GM19240 (cell line): ENCODE measurements at regions not wholly inside any gene's neighbourhood (a gene's known extent, or its start where the extent isn't known, plus 50 kb on each side); places are given as distances from the start of the nearest gene placed in this dataset.
"Not testable (repeated sequence)": the region's sequence is repeated elsewhere in the genome, so short reads cannot be mapped to it uniquely, and the experiment has no call there.

Experiments used
- DNase-seq: peaks from one replicate; pipeline ENCODE4 v3.0.0; 2011; ENCODE audit warnings: low spot score; ENCODE audit not compliant: insufficient read length

GRCh38 chr5:144055391-144055790 is 115.1 kb downstream of the YIPF5 start:
- not testable (repeated sequence) for DNase-seq

- DNase-seq, result not testable (repeated sequence)
Measured at GRCh38 chr5:144060091-144060490, 110.4 kb downstream of the YIPF5 start.

- no peak for DNase-seq
Measured at GRCh38 chr5:144060598-144060997, 109.9 kb downstream of the YIPF5 start.

- DNase-seq, result no peak
Measured at GRCh38 chr5:144065786-144066185, 104.7 kb downstream of the YIPF5 start.

DNA sequence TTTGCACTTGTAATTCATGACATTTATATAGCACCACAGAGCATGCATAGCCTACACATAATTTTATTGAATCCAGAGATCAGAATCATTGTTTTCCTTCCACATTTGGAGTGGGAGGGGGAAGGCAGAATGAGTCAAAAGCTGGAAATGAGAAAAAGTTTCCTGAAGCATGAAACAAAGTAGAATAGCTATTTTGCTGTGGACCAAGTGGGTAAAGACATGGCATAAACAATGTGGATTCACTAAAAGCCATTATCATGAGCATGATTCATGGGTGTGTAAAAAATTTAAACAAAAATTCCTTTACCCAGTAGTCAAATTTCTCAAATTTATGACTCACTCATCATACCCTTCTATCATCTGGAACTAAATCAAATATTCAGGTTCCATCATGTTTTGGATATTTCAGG is 97.9 kb downstream of the YIPF5 start:
- no peak for DNase-seq

DNA sequence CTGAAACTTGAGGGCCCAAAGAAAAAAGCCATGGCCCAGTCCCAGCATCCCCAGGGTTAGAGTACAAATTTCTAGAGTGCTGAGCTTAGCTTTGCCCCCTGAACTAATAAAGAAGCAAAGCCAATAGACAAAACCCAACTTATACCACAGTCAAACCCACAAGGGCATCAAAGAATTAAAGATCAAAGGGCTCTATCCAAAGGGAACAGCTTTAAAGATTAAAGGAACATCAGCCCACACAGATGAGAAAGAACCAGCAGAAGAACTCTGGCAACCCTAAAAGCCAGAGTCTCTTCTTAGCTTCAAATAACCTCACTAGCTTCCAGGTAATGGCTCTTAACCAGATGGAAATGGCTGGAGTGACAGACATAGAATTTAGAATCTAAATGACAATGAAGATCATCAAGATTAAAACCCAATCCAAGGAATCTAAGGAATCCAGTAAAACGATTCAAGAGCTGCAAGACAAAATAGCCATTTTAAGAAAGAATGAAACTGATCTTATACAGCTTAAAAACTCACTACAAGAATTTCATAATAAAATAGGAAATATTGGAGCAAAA is 93.9 kb downstream of the YIPF5 start:
- no peak for DNase-seq

DNA sequence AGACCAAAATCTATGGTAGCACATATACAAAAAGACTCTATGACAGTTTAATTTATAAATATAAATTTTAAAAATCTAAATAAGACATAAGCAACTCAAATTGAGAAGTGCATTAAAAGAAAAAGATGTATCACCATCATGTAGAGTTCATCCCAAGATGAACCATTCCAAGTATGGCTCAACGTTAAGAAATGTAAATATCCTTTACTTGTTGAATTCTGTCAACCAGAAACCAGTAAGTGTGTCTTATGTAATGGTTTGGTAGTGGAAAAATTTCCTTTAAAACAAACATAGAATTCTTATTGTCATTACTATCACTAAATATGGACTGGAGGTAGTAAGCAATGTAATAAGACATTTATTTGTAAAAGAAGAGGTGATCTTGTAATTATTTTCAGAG is 87.3 kb downstream of the YIPF5 start:
- no peak for DNase-seq

GRCh38 chr5:144084971-144085370 is 85.5 kb downstream of the YIPF5 start:
- DNase-seq, result no peak

DNA sequence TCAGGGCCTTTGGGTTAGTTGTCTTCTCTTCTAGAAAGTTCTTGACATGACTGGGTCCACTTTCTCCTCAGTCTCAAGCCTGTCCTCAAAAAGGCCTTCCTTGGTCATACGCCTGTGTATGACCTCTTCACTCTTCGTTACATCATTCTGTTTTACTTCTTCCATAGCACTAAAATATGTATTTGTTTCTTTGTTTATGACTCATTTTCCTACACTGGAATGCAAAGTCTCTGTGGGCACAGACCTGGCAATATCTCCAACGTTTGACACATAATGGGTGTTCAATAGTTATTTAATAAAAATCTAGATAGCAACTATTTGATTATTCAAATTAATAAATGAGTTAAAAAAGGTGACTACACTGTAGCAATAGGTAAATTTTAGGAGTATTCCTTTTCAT is 85.1 kb downstream of the YIPF5 start:
- no peak for DNase-seq

DNA sequence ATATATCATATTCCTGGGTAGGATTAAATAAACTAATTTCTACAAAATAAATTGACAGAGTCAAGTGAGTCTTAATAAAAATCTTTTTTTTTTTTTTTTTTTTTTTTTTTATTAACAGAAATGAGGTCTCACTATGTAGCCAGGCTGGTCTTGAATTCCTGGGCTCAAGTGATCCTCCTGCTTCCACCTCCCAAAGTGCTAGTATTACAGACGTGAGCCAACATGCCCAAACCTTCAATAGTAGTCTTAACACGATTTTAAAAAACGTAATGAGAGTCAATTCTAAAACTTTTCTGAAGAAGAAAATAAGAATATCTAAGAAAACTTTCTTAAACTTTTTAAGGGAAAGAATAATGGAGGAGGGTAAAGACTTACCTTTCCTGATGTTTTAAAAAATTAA is 84.2 kb downstream of the YIPF5 start:
- DNase-seq, result no peak

GRCh38 chr5:144087576-144087975 is 82.9 kb downstream of the YIPF5 start:
- DNase-seq, result no peak

- no peak for DNase-seq
Measured at GRCh38 chr5:144088206-144089064, 82.0 kb downstream of the YIPF5 start.

- no peak for DNase-seq
Measured at GRCh38 chr5:144089401-144090021, 80.9 kb downstream of the YIPF5 start.

GRCh38 chr5:144092508-144092907 is 78.0 kb downstream of the YIPF5 start:
- no peak for DNase-seq

- no peak for DNase-seq
Measured at GRCh38 chr5:144093400-144093799, 77.1 kb downstream of the YIPF5 start.

DNA sequence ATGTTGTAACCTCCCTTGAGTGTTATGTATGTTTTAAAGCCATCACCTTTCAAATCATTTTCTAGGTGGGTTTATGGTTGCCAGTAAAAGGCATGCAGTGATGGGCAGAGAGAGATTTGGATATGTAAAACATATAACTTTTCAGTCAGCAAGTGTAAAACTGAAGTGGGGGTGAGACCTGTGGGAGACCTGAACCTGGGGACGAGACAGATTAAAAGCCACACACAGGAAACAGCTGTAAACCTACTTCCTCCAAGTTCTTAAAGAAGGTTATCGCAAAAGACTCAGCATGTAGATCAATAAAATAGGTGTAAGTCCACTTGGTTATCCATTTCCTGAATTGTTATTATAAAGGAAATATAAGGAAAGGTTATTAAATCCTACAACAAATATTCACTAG is 76.6 kb downstream of the YIPF5 start:
- no peak for DNase-seq

DNA sequence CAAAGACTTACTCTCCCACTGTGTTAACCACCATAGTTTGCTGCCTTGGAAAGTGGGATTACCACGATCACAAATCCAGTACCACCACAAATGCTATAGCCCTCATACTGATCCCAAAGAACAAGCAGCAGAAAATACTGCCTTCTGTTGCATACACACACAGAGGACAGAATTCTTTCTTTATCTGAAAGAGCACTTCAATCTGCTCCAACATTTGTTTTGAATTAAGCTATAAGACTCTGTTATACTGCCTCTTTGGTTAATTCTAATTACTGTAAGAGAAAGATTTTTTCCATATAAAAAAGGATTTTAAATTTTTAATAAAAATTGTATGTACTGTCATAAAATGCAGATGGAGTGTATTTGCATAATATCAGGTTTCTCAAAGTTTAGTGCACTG is 69.8 kb downstream of the YIPF5 start:
- DNase-seq, result no peak

GRCh38 chr5:144101616-144102015 is 68.8 kb downstream of the YIPF5 start:
- no peak for DNase-seq

GRCh38 chr5:144102361-144102760 is 68.1 kb downstream of the YIPF5 start:
- DNase-seq, result no peak

- no peak for DNase-seq
Measured at GRCh38 chr5:144102979-144103378, 67.5 kb downstream of the YIPF5 start.

GRCh38 chr5:144103611-144104485 is 66.6 kb downstream of the YIPF5 start:
- no peak for DNase-seq

GRCh38 chr5:144105371-144105770 is 65.1 kb downstream of the YIPF5 start:
- DNase-seq, result no peak
